HUES6 (cell line): ENCODE measurements at regions not wholly inside any gene's neighbourhood (a gene's known extent, or its start where the extent isn't known, plus 50 kb on each side); places are given as distances from the start of the nearest gene placed in this dataset.

Experiments
- H3K27ac ChIP-seq: 2 replicates; pipeline ENCODE4 v1.7.0; 2013; ENCODE audit warnings: low read depth, mild to moderate bottlenecking, low read length, inconsistent platforms
- H3K27me3 ChIP-seq: 2 replicates; pipeline ENCODE4 v1.6.1; 2013; ENCODE audit warnings: low read length; ENCODE audit not compliant: control insufficient read depth, insufficient read depth
- H3K36me3 ChIP-seq: 2 replicates; pipeline ENCODE4 v1.6.1; 2013; ENCODE audit warnings: low read length; ENCODE audit not compliant: control insufficient read depth, insufficient read depth
- H3K4me1 ChIP-seq: 2 replicates; pipeline ENCODE4 v1.6.1; 2013; ENCODE audit warnings: low read length; ENCODE audit not compliant: control insufficient read depth, insufficient read depth
- H3K4me3 ChIP-seq: 2 replicates; pipeline ENCODE4 v1.5.1; 2013; ENCODE audit warnings: low read depth, low read length
- H3K9ac ChIP-seq: one replicate; pipeline ENCODE4 v1.6.1; 2013; ENCODE audit warnings: mild to moderate bottlenecking, low read length
- H3K9me3 ChIP-seq: 2 replicates; pipeline ENCODE4 v1.6.1; 2013; ENCODE audit warnings: low read depth, low read length; ENCODE audit not compliant: control insufficient read depth, insufficient read depth

- no peaks in the 10 kb centered on the region for H3K9me3 ChIP-seq
- H3K9ac ChIP-seq: no peak overlapping the region
- H3K4me1 ChIP-seq: peaks cover 3% of the 10 kb centered on the region; the same call in 1 of the 2 replicates
- no peak overlapping the region for H3K27ac ChIP-seq
- no peaks in the 10 kb centered on the region for H3K36me3 ChIP-seq
- no peaks in the 10 kb centered on the region for H3K27me3 ChIP-seq
- no peak overlapping the region for H3K4me3 ChIP-seq
Observed at GRCh38 chr3:113138839-113139743, 72.3 kb upstream of the BOC start.

- Histone ChIP-seq H3K4me1 (peaks cover 9% of the 10 kb centered on the region), H3K27me3 (no peaks in the 10 kb centered on the region), H3K36me3 (no peaks in the 10 kb centered on the region), H3K9ac (no peak overlapping the region), H3K4me3 (no peak overlapping the region), H3K27ac (no peak overlapping the region), H3K9me3 (no peaks in the 10 kb centered on the region)
Observed at GRCh38 chr3:113140876-113141275, 70.5 kb upstream of the BOC start.

GRCh38 chr3:113141543-113141942, 69.8 kb upstream of the BOC start:
- no peak overlapping the region for H3K27ac ChIP-seq
- no peaks in the 10 kb centered on the region for H3K36me3 ChIP-seq
- H3K27me3 ChIP-seq: no peaks in the 10 kb centered on the region; the same call in 1 of the 2 replicates
- no peak overlapping the region for H3K9ac ChIP-seq
- H3K9me3 ChIP-seq: no peaks in the 10 kb centered on the region
- H3K4me3 ChIP-seq: no peak overlapping the region
- peaks cover 15% of the 10 kb centered on the region for H3K4me1 ChIP-seq

GRCh38 chr3:113142476-113142875, 68.9 kb upstream of the BOC start:
- Histone ChIP-seq H3K9ac (no peak overlapping the region), H3K27me3 (no peaks in the 10 kb centered on the region; the same call in 1 of the 2 replicates), H3K4me1 (peaks cover 15% of the 10 kb centered on the region), H3K9me3 (no peaks in the 10 kb centered on the region), H3K4me3 (no peak overlapping the region), H3K36me3 (no peaks in the 10 kb centered on the region), H3K27ac (no peak overlapping the region)

- Histone ChIP-seq H3K4me1 (peaks cover 19% of the 10 kb centered on the region), H3K27me3 (no peaks in the 10 kb centered on the region; the same call in 1 of the 2 replicates), H3K27ac (no peak overlapping the region), H3K36me3 (no peaks in the 10 kb centered on the region), H3K4me3 (no peak overlapping the region), H3K9ac (no peak overlapping the region), H3K9me3 (no peaks in the 10 kb centered on the region)
Observed at GRCh38 chr3:113143353-113143752, 68.0 kb upstream of the BOC start.

GRCh38 chr3:113147681-113148261, 63.6 kb upstream of the BOC start:
- H3K9me3 ChIP-seq: no peaks in the 10 kb centered on the region
- peak overlapping the region; percentile 1 for H3K9ac ChIP-seq
- peaks cover 40% of the 10 kb centered on the region for H3K4me1 ChIP-seq
- H3K27me3 ChIP-seq: no peaks in the 10 kb centered on the region; the same call in 1 of the 2 replicates
- no peak overlapping the region for H3K4me3 ChIP-seq
- no peak overlapping the region for H3K27ac ChIP-seq
- no peaks in the 10 kb centered on the region for H3K36me3 ChIP-seq

GRCh38 chr3:113148284-113148683, 63.1 kb upstream of the BOC start:
- H3K9ac ChIP-seq: no peak overlapping the region
- no peaks in the 10 kb centered on the region; the same call in 1 of the 2 replicates for H3K27me3 ChIP-seq
- no peak overlapping the region for H3K4me3 ChIP-seq
- H3K36me3 ChIP-seq: no peaks in the 10 kb centered on the region
- no peak overlapping the region for H3K27ac ChIP-seq
- no peaks in the 10 kb centered on the region for H3K9me3 ChIP-seq
- H3K4me1 ChIP-seq: peaks cover 42% of the 10 kb centered on the region

- H3K27ac ChIP-seq: no peak overlapping the region
- H3K9me3 ChIP-seq: no peaks in the 10 kb centered on the region
- H3K27me3 ChIP-seq: no peaks in the 10 kb centered on the region; the same call in 1 of the 2 replicates
- no peak overlapping the region for H3K9ac ChIP-seq
- H3K4me1 ChIP-seq: peaks cover 49% of the 10 kb centered on the region
- no peak overlapping the region for H3K4me3 ChIP-seq
- no peaks in the 10 kb centered on the region for H3K36me3 ChIP-seq
Observed at GRCh38 chr3:113150250-113150649, 61.1 kb upstream of the BOC start.

GRCh38 chr3:113151461-113152031, 59.8 kb upstream of the BOC start:
- Histone ChIP-seq H3K27me3 (no peaks in the 10 kb centered on the region; the same call in 1 of the 2 replicates), H3K9me3 (no peaks in the 10 kb centered on the region), H3K9ac (peak overlapping the region; percentile 40), H3K4me1 (peaks cover 37% of the 10 kb centered on the region), H3K27ac (peak overlapping the region; percentile 17; the same call in 1 of the 2 replicates), H3K4me3 (no peak overlapping the region), H3K36me3 (no peaks in the 10 kb centered on the region)

- Histone ChIP-seq H3K4me3 (no peak overlapping the region), H3K9ac (no peak overlapping the region), H3K4me1 (peaks cover 34% of the 10 kb centered on the region), H3K27ac (no peak overlapping the region), H3K27me3 (no peaks in the 10 kb centered on the region), H3K36me3 (no peaks in the 10 kb centered on the region), H3K9me3 (no peaks in the 10 kb centered on the region)
Observed at GRCh38 chr3:113152849-113153248, 58.5 kb upstream of the BOC start.
